ENCODE measurements at regions not wholly inside any gene's neighbourhood (a gene's known extent, or its start where the extent isn't known, plus 50 kb on each side); places are given as distances from the start of the nearest gene placed in this dataset.
"Not testable (repeated sequence)": the region's sequence is repeated elsewhere in the genome, so short reads cannot be mapped to it uniquely, and the experiment has no call there.

- not testable (repeated sequence) for H3K36me3 ChIP-seq (ENCODE audit: control insufficient read depth in 1 of 2, insufficient read depth in 2 of 2, low read length in 2 of 2); H3K27me3 ChIP-seq (ENCODE audit: control insufficient read depth in 1 of 2, insufficient read depth in 2 of 2, low read length in 2 of 2); H3K9ac ChIP-seq (ENCODE audit: low read depth in 1 of 2, low read length in 2 of 2); H3K9me3 ChIP-seq (ENCODE audit: control insufficient read depth in 1 of 2, low read length in 2 of 2); H3K4me3 ChIP-seq (ENCODE audit: low read depth in 1 of 2, low read length in 2 of 2); H3K27ac ChIP-seq (ENCODE audit: low read depth, low read length); H3K4me1 ChIP-seq (ENCODE audit: control insufficient read depth in 1 of 2, insufficient read depth in 2 of 2, low read length in 2 of 2)
Measured at GRCh38 chr21:13923175-13923574, 287.6 kb downstream of the LIPI start.

DNA sequence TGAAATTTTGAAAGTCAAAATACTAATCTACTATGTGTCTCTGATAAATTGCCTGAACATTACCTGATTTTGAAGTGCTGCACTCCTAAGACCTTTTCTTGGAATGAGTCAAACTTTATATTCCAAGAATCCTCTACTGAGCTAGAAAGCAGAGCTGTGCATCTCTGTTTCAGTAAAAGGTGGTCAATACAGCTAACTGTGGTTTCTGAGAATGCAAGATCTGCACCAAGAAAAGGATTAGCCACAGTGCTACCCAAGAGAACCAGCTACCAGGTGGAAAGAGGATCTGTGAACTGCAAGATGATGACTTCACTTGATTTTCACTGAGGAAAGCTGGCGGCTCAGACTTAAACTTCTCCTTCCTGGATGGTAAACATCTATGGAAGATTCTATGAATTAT is 289.3 kb downstream of the LIPI start:
- not testable (repeated sequence) for H3K4me1 ChIP-seq (ENCODE audit: control insufficient read depth in 1 of 2, insufficient read depth in 2 of 2, low read length in 2 of 2); H3K27me3 ChIP-seq (ENCODE audit: control insufficient read depth in 1 of 2, insufficient read depth in 2 of 2, low read length in 2 of 2); H3K27ac ChIP-seq (ENCODE audit: low read depth, low read length); H3K36me3 ChIP-seq (ENCODE audit: control insufficient read depth in 1 of 2, insufficient read depth in 2 of 2, low read length in 2 of 2); H3K9me3 ChIP-seq (ENCODE audit: control insufficient read depth in 1 of 2, low read length in 2 of 2); H3K9ac ChIP-seq (ENCODE audit: low read depth in 1 of 2, low read length in 2 of 2); H3K4me3 ChIP-seq (ENCODE audit: low read depth in 1 of 2, low read length in 2 of 2)

GRCh38 chr21:13907385-13907784 is 297.8 kb downstream of the POTED start:
- H3K9ac ChIP-seq (ENCODE audit: low read depth in 1 of 2, low read length in 2 of 2); H3K4me3 ChIP-seq (ENCODE audit: low read depth in 1 of 2, low read length in 2 of 2); H3K27me3 ChIP-seq (ENCODE audit: control insufficient read depth in 1 of 2, insufficient read depth in 2 of 2, low read length in 2 of 2); H3K27ac ChIP-seq (ENCODE audit: low read depth, low read length); H3K36me3 ChIP-seq (ENCODE audit: control insufficient read depth in 1 of 2, insufficient read depth in 2 of 2, low read length in 2 of 2); H3K4me1 ChIP-seq (ENCODE audit: control insufficient read depth in 1 of 2, insufficient read depth in 2 of 2, low read length in 2 of 2); H3K9me3 ChIP-seq (ENCODE audit: control insufficient read depth in 1 of 2, low read length in 2 of 2): not testable (repeated sequence)

- H3K27me3 ChIP-seq (ENCODE audit: control insufficient read depth in 1 of 2, insufficient read depth in 2 of 2, low read length in 2 of 2); H3K4me3 ChIP-seq (ENCODE audit: low read depth in 1 of 2, low read length in 2 of 2); H3K36me3 ChIP-seq (ENCODE audit: control insufficient read depth in 1 of 2, insufficient read depth in 2 of 2, low read length in 2 of 2); H3K27ac ChIP-seq (ENCODE audit: low read depth, low read length); H3K9ac ChIP-seq (ENCODE audit: low read depth in 1 of 2, low read length in 2 of 2); H3K9me3 ChIP-seq (ENCODE audit: control insufficient read depth in 1 of 2, low read length in 2 of 2); H3K4me1 ChIP-seq (ENCODE audit: control insufficient read depth in 1 of 2, insufficient read depth in 2 of 2, low read length in 2 of 2): not testable (repeated sequence)
Measured at GRCh38 chr21:13896596-13897247, 287.1 kb downstream of the POTED start.

GRCh38 chr21:13893617-13894016 is 284.0 kb downstream of the POTED start:
- not testable (repeated sequence) for H3K27me3 ChIP-seq (ENCODE audit: control insufficient read depth in 1 of 2, insufficient read depth in 2 of 2, low read length in 2 of 2); H3K9me3 ChIP-seq (ENCODE audit: control insufficient read depth in 1 of 2, low read length in 2 of 2); H3K9ac ChIP-seq (ENCODE audit: low read depth in 1 of 2, low read length in 2 of 2); H3K27ac ChIP-seq (ENCODE audit: low read depth, low read length); H3K36me3 ChIP-seq (ENCODE audit: control insufficient read depth in 1 of 2, insufficient read depth in 2 of 2, low read length in 2 of 2); H3K4me1 ChIP-seq (ENCODE audit: control insufficient read depth in 1 of 2, insufficient read depth in 2 of 2, low read length in 2 of 2); H3K4me3 ChIP-seq (ENCODE audit: low read depth in 1 of 2, low read length in 2 of 2)

DNA sequence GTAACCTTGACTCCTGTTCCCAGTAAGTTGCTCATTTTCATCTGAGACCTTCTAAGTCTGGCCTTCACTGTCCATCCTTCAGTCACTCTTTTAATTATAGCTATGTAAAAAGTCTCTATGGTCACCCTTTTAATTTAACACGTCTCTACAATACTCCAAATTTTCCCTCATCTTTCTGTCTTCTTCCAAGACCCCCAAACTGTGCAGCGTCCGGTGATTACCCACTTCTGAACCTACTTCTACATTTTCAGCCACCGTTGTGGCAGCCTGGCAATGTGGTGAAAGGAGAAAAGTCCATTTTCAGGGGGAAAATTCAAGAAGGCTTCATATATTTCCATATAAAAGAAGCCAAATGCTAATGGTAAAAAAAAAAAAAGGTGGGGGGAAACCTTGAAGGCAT is 283.4 kb downstream of the POTED start:
- H3K4me3 ChIP-seq (ENCODE audit: low read depth in 1 of 2, low read length in 2 of 2): not testable (repeated sequence)

GRCh38 chr21:13892146-13892751 is 282.7 kb downstream of the POTED start:
- H3K36me3 ChIP-seq (ENCODE audit: control insufficient read depth in 1 of 2, insufficient read depth in 2 of 2, low read length in 2 of 2); H3K9ac ChIP-seq (ENCODE audit: low read depth in 1 of 2, low read length in 2 of 2); H3K27me3 ChIP-seq (ENCODE audit: control insufficient read depth in 1 of 2, insufficient read depth in 2 of 2, low read length in 2 of 2); H3K4me3 ChIP-seq (ENCODE audit: low read depth in 1 of 2, low read length in 2 of 2); H3K9me3 ChIP-seq (ENCODE audit: control insufficient read depth in 1 of 2, low read length in 2 of 2); H3K4me1 ChIP-seq (ENCODE audit: control insufficient read depth in 1 of 2, insufficient read depth in 2 of 2, low read length in 2 of 2); H3K27ac ChIP-seq (ENCODE audit: low read depth, low read length): not testable (repeated sequence)

More for the DNA sequence above, 283.4 kb downstream of the POTED start:
- H3K9me3 ChIP-seq (ENCODE audit: control insufficient read depth in 1 of 2, low read length in 2 of 2); H3K36me3 ChIP-seq (ENCODE audit: control insufficient read depth in 1 of 2, insufficient read depth in 2 of 2, low read length in 2 of 2); H3K4me1 ChIP-seq (ENCODE audit: control insufficient read depth in 1 of 2, insufficient read depth in 2 of 2, low read length in 2 of 2); H3K27me3 ChIP-seq (ENCODE audit: control insufficient read depth in 1 of 2, insufficient read depth in 2 of 2, low read length in 2 of 2); H3K9ac ChIP-seq (ENCODE audit: low read depth in 1 of 2, low read length in 2 of 2); H3K27ac ChIP-seq (ENCODE audit: low read depth, low read length): not testable (repeated sequence)

GRCh38 chr21:13889176-13889575 is 279.6 kb downstream of the POTED start:
- not testable (repeated sequence) for H3K9ac ChIP-seq (ENCODE audit: low read depth in 1 of 2, low read length in 2 of 2); H3K4me1 ChIP-seq (ENCODE audit: control insufficient read depth in 1 of 2, insufficient read depth in 2 of 2, low read length in 2 of 2); H3K9me3 ChIP-seq (ENCODE audit: control insufficient read depth in 1 of 2, low read length in 2 of 2); H3K36me3 ChIP-seq (ENCODE audit: control insufficient read depth in 1 of 2, insufficient read depth in 2 of 2, low read length in 2 of 2); H3K27me3 ChIP-seq (ENCODE audit: control insufficient read depth in 1 of 2, insufficient read depth in 2 of 2, low read length in 2 of 2); H3K27ac ChIP-seq (ENCODE audit: low read depth, low read length); H3K4me3 ChIP-seq (ENCODE audit: low read depth in 1 of 2, low read length in 2 of 2)

DNA sequence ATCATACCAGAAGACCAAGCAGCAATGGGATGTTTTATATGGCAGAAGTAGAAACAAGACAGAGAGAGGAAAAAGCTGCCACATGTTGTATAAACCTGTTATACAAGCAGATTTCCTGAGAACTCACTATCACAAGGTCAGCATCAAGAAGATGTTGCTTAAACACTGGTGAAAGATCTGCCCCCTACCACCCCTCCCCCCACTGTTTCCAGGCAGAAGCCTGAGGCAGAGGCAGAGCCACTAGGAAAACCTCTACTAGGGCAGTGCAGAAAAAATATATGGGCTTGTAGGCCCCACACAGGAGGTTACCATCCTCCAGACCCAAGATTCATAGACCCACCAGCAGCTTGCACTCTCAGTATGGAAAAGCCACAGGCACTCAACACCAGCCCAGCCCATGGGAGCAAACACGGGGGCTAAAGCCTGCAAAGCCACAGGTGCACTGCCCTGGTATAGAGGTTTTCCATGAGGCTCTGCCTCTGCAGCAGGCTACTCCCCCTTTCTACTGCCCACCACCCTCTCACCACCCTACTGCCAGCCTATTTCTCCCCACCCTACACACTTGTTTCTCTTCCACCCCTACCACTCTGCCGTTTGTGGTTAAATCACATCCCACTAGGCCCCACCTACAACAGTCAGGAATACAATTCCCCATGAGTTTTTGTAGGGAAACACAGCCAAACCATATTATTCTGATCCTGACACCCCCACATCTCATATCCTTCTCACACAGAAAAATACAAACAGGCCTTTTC is 274.2 kb downstream of the POTED start:
- H3K9ac ChIP-seq (ENCODE audit: low read depth in 1 of 2, low read length in 2 of 2); H3K27ac ChIP-seq (ENCODE audit: low read depth, low read length); H3K27me3 ChIP-seq (ENCODE audit: control insufficient read depth in 1 of 2, insufficient read depth in 2 of 2, low read length in 2 of 2); H3K9me3 ChIP-seq (ENCODE audit: control insufficient read depth in 1 of 2, low read length in 2 of 2); H3K36me3 ChIP-seq (ENCODE audit: control insufficient read depth in 1 of 2, insufficient read depth in 2 of 2, low read length in 2 of 2); H3K4me1 ChIP-seq (ENCODE audit: control insufficient read depth in 1 of 2, insufficient read depth in 2 of 2, low read length in 2 of 2); H3K4me3 ChIP-seq (ENCODE audit: low read depth in 1 of 2, low read length in 2 of 2): not testable (repeated sequence)

DNA sequence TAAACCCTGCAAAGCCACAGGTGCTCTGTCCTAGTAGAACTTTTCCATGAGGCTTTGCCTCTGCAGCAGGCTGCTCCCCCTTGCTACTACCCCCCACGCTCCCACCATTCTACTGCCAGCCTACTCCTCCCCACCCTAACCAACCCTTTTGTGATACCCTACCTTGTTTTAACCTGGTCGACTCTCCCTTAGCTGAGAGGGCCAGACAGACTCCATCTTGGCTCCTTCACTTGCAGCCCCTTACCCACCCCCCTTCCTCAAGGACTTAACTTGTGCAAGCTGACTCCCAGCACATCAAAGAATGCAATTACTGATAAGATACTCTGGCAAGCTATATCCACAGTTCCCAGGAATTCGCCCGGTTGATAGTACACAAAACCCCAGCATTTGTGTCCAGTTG is 267.9 kb downstream of the POTED start:
- H3K27me3 ChIP-seq (ENCODE audit: control insufficient read depth in 1 of 2, insufficient read depth in 2 of 2, low read length in 2 of 2); H3K9ac ChIP-seq (ENCODE audit: low read depth in 1 of 2, low read length in 2 of 2); H3K27ac ChIP-seq (ENCODE audit: low read depth, low read length); H3K4me1 ChIP-seq (ENCODE audit: control insufficient read depth in 1 of 2, insufficient read depth in 2 of 2, low read length in 2 of 2); H3K9me3 ChIP-seq (ENCODE audit: control insufficient read depth in 1 of 2, low read length in 2 of 2); H3K36me3 ChIP-seq (ENCODE audit: control insufficient read depth in 1 of 2, insufficient read depth in 2 of 2, low read length in 2 of 2); H3K4me3 ChIP-seq (ENCODE audit: low read depth in 1 of 2, low read length in 2 of 2): not testable (repeated sequence)
